ENCODE measurements at regions not wholly inside any gene's neighbourhood (a gene's known extent, or its start where the extent isn't known, plus 50 kb on each side); places are given as distances from the start of the nearest gene placed in this dataset.
"Not testable (repeated sequence)": the region's sequence is repeated elsewhere in the genome, so short reads cannot be mapped to it uniquely, and the experiment has no call there.

DNA sequence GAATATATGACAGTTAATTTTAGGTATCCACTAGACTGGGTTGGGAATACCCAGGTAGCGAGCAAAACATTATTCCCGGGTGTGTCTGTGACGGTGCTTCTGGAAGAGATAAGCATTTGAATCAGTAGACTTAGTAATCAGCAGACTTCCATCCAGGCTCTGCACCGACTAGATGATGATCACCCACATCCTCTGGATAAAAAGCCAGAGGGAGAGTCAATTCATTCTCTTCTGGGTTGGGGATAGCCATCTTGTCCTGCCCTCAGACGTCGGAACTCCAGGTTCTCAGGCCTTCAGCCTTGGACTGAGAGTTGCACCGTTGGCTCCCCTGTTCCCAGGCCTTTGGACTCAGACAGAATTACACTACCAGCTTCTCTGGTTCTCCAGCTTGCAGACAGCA is 168.0 kb downstream of the PHLDA1 start:
- no peak for DNase-seq

GRCh38 chr12:75862692-75863471 is 168.7 kb downstream of the PHLDA1 start:
- no peak for DNase-seq

GRCh38 chr12:75859868-75860267 is 171.7 kb downstream of the PHLDA1 start:
- DNase-seq, result no peak

GRCh38 chr12:75856235-75856634 is 175.3 kb downstream of the PHLDA1 start:
- DNase-seq, result no peak

- DNase-seq, result no peak
Measured at GRCh38 chr12:75855360-75855759, 176.2 kb downstream of the PHLDA1 start.

DNA sequence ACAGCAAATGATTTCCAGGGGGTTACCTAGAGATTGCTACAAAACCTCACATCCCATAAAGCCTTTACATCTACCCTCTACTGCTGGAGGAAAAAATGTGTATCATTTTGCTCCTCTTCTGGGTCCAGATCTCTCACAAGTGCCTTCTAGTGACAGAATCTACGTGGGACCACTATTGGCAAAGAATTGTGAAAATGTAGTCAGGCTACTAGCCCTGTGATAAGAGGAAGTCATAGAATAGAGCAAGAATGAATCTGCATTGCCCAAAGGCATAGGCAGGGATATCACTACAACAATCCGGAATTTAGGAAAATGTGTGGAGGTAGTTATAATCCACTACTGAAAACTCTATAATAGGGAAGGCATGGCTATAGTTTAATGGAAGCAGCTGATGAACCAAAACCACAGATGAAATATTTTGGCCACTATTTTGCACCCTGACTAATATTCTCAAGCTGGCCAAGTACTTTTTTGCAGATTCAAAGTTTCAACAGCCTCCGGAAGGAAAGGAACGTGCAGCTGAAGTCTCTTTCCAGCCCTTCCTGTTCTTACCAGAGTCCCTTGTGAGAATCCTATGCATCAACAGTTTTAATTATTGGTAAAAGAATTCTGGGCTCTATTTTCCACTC is 176.8 kb downstream of the PHLDA1 start:
- DNase-seq, result no peak

- DNase-seq, result not testable (repeated sequence)
Measured at GRCh38 chr12:75854137-75854536, 177.4 kb downstream of the PHLDA1 start.

DNA sequence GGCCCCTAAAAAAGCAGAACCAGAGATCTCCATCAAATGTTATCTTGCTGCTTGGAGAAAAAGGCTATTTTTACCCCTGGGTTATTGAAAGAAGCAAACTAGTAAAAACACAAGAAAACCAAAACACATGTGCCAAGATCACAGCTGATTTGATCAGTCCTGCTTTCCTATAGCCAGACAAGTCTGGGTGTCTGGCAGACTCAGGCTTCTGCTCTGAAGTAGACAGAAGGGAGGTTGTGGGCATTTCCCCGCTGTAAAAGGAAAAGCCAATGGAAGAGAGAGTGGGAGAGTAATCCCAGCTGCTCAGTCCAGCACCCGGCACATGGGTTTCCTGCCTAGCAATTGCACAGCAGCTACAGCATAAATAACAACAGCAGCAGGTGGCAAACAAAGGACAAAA is 177.9 kb downstream of the PHLDA1 start:
- DNase-seq, result no peak

DNA sequence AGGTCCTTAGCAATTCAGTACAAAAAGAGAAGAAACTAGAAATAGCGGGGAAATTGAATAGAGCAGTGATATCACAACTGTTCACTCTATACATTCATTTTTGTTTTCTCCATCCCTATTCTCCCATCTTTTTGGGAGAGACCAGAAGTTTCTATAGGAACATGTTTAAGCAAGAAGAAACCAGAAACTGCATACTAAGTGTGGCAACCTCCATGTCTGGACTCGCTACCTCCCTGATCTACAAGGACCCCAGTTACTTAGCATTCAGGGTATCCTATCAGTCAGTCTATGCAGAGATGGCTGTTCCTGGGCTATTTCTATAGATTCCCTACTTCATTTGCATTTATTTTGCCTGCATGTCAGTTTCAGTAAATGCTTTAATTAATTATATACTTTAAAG is 178.6 kb downstream of the PHLDA1 start:
- no peak for DNase-seq

- no peak for DNase-seq
Measured at GRCh38 chr12:75852143-75852542, 179.4 kb downstream of the PHLDA1 start.

- no peak for DNase-seq
Measured at GRCh38 chr12:75850721-75851462, 180.7 kb downstream of the PHLDA1 start.

DNA sequence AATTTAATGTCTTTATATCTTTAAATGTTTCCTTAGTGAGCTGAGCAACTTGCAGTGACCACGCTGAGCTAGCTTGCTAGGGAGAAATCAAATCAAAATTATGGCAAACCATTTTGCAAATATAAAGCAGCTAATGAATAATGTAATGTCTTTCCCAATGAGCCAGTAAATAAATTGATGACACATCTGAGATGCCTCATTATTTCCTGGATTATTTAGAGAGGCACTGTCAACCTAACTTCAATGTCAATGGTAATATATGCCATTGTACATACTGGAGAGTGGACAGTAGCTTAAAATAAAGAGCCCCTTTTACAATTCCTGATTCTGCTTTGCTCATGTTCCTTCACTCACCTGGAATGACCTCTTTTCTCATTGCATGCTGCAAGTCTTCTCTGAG is 182.6 kb downstream of the PHLDA1 start:
- no peak for DNase-seq

- DNase-seq, result no peak
Measured at GRCh38 chr12:75848431-75848925, 183.1 kb downstream of the PHLDA1 start.

GRCh38 chr12:75846102-75846501 is 185.5 kb downstream of the PHLDA1 start:
- DNase-seq, result no peak

DNA sequence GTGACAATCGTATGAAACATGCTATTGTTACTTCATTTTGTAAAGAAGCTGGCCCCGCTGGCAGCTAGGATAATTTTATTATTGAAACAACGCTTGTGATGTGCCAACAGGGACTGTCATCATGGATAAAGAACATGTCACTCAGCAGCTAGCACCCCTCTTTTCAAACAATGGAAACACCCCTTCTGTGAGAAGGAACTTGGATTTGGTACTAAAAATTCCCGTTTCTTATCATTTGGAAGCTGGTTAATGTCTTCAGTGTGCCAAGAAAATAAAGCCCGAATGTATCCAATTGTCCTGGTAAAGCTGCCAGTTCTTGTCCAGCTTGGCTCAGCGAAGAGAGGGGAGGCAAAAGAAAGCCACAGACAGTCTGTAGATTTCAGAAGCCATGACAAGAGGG is 186.6 kb downstream of the PHLDA1 start:
- DNase-seq, result no peak

GRCh38 chr12:75844049-75844770 is 187.4 kb downstream of the PHLDA1 start:
- no peak for DNase-seq

- no peak for DNase-seq
Measured at GRCh38 chr12:75842090-75842489, 189.5 kb downstream of the PHLDA1 start.

DNA sequence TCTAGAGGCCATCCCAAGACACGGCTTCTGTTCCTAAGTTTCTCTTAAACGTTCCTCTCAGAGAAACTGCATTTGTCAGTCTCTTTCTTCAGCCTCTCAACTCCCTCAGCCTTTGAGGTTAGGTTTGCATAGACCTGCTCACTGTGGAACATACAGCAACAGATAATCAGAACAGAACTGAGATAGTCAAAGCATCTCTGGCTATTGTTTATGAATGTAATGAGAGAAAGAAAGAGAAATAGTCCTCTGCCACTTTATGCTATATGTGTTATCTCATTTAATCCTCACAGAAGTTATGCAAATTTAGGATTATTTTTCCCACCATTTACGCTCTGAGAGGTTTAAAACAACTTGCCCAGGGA is 190.6 kb downstream of the PHLDA1 start:
- DNase-seq, result no peak

DNA sequence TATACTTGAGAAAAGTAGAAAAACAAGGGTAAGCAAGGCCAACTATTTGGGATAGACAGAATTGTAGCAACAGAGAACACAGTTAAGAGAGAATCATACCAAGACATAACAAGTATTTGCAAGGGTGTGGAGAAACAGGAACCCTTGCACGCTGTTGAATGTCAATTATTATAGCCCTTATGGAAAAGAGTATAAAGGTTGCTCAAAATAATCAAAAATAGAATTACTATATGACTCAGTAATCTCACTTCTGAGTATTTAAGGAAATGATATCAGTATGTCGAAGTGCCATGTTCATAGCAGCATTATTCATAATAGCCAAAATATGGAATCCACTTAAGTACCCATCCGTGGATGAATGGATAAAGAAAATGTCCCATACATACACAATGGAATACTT is 193.3 kb downstream of the PHLDA1 start:
- no peak for DNase-seq

DNA sequence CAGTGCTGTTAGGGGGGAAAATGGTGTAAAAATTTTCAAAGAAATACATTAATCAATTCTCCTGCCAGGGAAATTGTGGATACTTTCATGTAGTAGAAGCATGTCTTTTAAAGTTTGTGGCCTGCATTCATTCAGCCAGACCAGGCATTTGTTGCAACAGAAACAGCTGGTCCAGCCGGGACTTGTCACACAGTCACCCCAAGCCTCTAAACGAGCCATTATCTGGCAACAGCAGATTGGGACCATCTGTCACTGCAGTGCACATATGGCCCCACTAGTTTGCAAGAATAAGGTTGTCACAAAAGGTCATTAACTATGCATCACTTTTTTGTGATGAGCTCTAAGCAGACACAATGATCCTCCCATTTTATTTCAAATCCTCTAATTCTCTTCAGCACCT is 193.9 kb downstream of the PHLDA1 start:
- no peak for DNase-seq

DNA sequence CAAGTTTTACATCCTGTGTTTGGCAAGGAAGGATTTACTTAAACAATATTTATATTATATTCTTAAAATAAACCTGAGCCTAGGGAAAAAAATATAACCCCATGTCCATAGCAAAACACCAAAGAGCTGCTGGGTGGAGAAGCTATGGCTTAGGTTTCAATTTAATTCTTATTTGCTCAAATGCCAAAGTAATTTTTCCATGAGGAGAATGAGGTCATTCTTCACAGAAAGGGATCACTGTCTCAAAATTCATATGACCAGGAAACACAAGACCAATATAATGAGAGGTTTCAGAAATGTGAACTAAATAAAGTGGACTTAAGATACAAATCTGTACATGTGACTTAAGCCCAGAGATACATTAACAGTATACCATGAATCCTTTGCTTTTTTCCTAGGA is 195.0 kb downstream of the PHLDA1 start:
- no peak for DNase-seq

GRCh38 chr12:75834591-75834990 is 197.0 kb downstream of the PHLDA1 start:
- DNase-seq, result no peak

DNA sequence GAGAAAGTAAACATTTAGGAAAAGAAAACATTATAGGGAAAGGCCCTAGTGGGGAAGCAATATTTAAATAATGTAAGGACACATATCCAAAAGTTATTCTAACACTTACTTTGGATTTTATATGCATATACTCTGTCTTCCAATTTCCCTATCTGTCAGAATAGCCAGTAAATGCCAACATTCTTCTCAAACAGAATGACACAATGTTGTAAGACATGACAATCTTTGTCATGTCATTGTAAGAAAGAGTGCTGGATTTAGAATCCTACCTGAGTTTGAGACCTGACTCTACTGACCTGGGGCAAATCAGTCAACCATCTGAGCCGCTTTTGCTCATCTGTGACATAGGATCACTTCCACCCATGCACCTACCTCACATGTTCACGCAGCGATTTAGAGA is 198.3 kb downstream of the PHLDA1 start:
- DNase-seq, result no peak

Data from activated naive CD4-positive, alpha-beta T cell (primary cell).